ENCODE measurements at regions not wholly inside any gene's neighbourhood (a gene's known extent, or its start where the extent isn't known, plus 50 kb on each side); places are given as distances from the start of the nearest gene placed in this dataset.
"Not testable (repeated sequence)": the region's sequence is repeated elsewhere in the genome, so short reads cannot be mapped to it uniquely, and the experiment has no call there.

DNA sequence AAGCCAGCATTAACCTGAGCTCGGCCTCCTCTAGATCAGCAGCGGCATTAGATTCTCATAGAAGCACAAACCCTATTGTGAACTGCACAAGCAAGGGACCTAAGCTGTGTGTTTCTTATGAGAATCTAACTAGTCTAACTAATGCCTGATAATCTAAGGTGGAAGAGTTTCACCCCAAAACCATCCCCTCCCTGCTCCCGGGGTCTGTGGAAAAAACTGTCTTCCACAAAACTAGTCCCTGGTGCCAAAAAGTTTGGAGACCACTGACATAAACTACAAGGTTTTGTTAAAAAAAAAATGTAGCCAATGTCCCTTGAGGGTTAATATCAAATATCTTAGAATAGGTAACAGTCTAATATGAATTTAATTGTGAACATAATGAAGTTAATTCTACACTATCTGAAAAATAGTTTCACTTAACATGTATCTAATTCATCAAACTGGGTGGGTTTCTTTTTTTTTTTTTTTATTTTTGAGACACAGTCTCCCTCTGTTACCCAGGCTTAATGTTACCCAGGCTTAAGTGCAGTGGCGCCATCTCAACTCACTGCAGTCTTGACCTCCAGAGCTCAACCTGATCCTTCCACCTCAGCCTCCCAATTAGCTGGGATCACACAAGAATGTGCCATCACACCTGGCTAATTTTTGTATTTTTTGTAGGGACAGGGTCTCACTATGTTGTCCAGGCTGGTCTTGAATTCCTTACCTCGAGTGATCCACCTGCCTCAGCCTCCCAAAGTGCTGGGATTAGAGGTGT, 4752.2 kb upstream of the OR11H1 start:
- peaks cover 33% of the 10 kb centered on the region for H3K9me3 Mint-ChIP-seq
- peaks cover 32% of the 10 kb centered on the region for H3K36me3 Mint-ChIP-seq (ENCODE audit: low read depth)
- not testable (repeated sequence) for H3K27me3 Mint-ChIP-seq (ENCODE audit: low read depth); H3K4me3 Mint-ChIP-seq; H3K4me1 Mint-ChIP-seq; DNase-seq (ENCODE audit: low read depth, low spot score); H3K27ac Mint-ChIP-seq (ENCODE audit: unreplicated experiment)

DNA sequence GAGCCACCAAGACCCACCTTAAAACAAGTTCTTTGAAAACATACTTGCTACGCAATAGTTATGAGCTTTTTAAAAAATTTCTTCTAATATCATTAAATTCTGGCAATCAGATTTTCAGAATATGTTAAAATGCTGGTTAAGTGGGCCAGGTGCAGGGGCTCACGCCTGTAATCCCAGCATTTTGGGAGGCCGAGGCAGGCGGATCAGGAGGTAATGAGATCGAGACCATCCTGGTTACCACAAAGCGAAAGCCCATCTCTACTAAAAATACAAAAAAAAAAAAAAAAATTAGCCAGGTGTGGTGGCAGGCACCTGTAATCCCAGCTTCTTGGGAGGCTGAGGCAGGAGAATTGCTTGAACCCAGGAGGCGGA, 4751.6 kb upstream of the OR11H1 start:
- DNase-seq (ENCODE audit: low read depth, low spot score); H3K27ac Mint-ChIP-seq (ENCODE audit: unreplicated experiment); H3K4me1 Mint-ChIP-seq; H3K27me3 Mint-ChIP-seq (ENCODE audit: low read depth); H3K4me3 Mint-ChIP-seq: not testable (repeated sequence)
- Mint-ChIP-seq H3K9me3 (peaks cover 33% of the 10 kb centered on the region), H3K36me3 (ENCODE audit: low read depth) (peaks cover 31% of the 10 kb centered on the region)

- H3K9me3 Mint-ChIP-seq: peaks cover 34% of the 10 kb centered on the region
- peaks cover 30% of the 10 kb centered on the region for H3K36me3 Mint-ChIP-seq (ENCODE audit: low read depth)
- H3K4me3 Mint-ChIP-seq; H3K27ac Mint-ChIP-seq (ENCODE audit: unreplicated experiment); H3K4me1 Mint-ChIP-seq; DNase-seq (ENCODE audit: low read depth, low spot score); H3K27me3 Mint-ChIP-seq (ENCODE audit: low read depth): not testable (repeated sequence)
Observed at GRCh38 chr22:10777733-10778132, 4750.3 kb upstream of the OR11H1 start.

GRCh38 chr22:10778296-10778814, 4749.6 kb upstream of the OR11H1 start:
- TF ChIP-seq CTCF (conservative IDR thresholded peaks at IDR 0.05): no peak
- H3K36me3 Mint-ChIP-seq (ENCODE audit: low read depth): peaks cover 30% of the 10 kb centered on the region
- no peak overlapping the region for H3K4me3 Mint-ChIP-seq

DNA sequence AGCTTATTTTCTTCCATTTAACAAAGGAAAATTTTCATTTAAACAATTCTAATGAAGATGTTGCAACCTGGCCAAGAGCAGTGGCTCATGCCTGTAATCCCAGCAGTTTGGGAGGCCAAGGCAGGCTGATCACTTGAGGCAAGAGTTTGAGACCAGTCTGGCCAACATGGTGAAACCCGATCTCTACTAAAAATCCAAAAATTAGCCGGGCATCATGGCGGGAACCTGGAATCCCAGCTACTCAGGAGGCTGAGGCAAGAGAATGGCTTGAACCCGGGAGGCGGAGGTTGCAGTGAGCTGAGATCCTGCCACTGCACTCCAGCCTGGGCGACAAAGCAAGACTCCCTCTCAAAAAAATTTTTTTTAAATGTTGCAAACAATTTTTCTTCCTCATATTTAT, 4748.8 kb upstream of the OR11H1 start:
- Mint-ChIP-seq H3K36me3 (ENCODE audit: low read depth) (peaks cover 30% of the 10 kb centered on the region), H3K9me3 (peaks cover 33% of the 10 kb centered on the region)
- not testable (repeated sequence) for H3K27ac Mint-ChIP-seq (ENCODE audit: unreplicated experiment); H3K4me3 Mint-ChIP-seq; H3K4me1 Mint-ChIP-seq; DNase-seq (ENCODE audit: low read depth, low spot score); H3K27me3 Mint-ChIP-seq (ENCODE audit: low read depth)

More at GRCh38 chr22:10778296-10778814, 4749.6 kb upstream of the OR11H1 start:
- Mint-ChIP-seq H3K27ac (ENCODE audit: unreplicated experiment) (no peak overlapping the region), H3K9me3 (peaks cover 35% of the 10 kb centered on the region), H3K4me1 (no peaks in the 10 kb centered on the region), H3K27me3 (ENCODE audit: low read depth) (no peaks in the 10 kb centered on the region)
- DNase-seq (ENCODE audit: low read depth, low spot score): no peak

- H3K27ac Mint-ChIP-seq (ENCODE audit: unreplicated experiment): no peak overlapping the region
- DNase-seq (ENCODE audit: low read depth, low spot score): no peak
- TF ChIP-seq CTCF (conservative IDR thresholded peaks at IDR 0.05): no peak
- H3K27me3 Mint-ChIP-seq (ENCODE audit: low read depth): no peaks in the 10 kb centered on the region
- no peak overlapping the region for H3K4me3 Mint-ChIP-seq
- H3K9me3 Mint-ChIP-seq: peaks cover 32% of the 10 kb centered on the region
- H3K4me1 Mint-ChIP-seq: no peaks in the 10 kb centered on the region
- peaks cover 29% of the 10 kb centered on the region for H3K36me3 Mint-ChIP-seq (ENCODE audit: low read depth)
Observed at GRCh38 chr22:10780281-10780680, 4747.7 kb upstream of the OR11H1 start.

GRCh38 chr22:10781571-10782403, 4746.2 kb upstream of the OR11H1 start:
- no peak for TF ChIP-seq CTCF (conservative IDR thresholded peaks at IDR 0.05)
- DNase-seq (ENCODE audit: low read depth, low spot score): no peak
- H3K4me3 Mint-ChIP-seq: no peak overlapping the region
- H3K36me3 Mint-ChIP-seq (ENCODE audit: low read depth): peaks cover 28% of the 10 kb centered on the region
- no peak overlapping the region for H3K27ac Mint-ChIP-seq (ENCODE audit: unreplicated experiment)
- no peaks in the 10 kb centered on the region for H3K27me3 Mint-ChIP-seq (ENCODE audit: low read depth)
- no peaks in the 10 kb centered on the region for H3K4me1 Mint-ChIP-seq
- peaks cover 26% of the 10 kb centered on the region for H3K9me3 Mint-ChIP-seq

All from neural crest cell (in vitro differentiated cells).